ENCODE measurements at regions not wholly inside any gene's neighbourhood (a gene's known extent, or its start where the extent isn't known, plus 50 kb on each side); places are given as distances from the start of the nearest gene placed in this dataset.
"Not testable (repeated sequence)": the region's sequence is repeated elsewhere in the genome, so short reads cannot be mapped to it uniquely, and the experiment has no call there.

DNA sequence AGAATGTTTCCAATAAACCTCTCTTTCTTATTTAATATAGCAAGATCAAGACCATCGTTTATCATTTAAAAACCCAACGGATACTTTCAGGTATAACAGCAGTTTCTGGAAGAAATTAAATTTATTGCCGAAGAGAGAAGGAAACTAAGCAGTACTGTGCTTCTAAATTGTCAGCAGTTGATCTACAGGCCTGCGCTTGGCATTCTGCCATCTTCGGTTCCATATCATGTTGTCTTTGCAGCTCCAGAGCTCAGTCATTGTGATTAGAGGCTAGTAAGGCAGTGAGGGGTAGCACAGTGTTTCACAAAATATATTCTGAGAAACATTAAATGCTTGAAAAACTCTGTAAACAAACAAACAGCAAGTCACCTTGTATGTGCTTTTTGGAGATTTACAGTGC, 301.3 kb downstream of the REEP3 start:
- WGBS, 10 experiments = 5 to 100% (median 69%) methylated on average over 1 to 5 of the region's 5 CpGs
- no peak for ATAC-seq (replicated peaks in 6 of 8)
- peaks cover 0 to 3% of the 10 kb centered on the region in 2 donors for H3K4me1 ChIP-seq (replicated peaks in 1 of 2)
- no peak overlapping the region for H3K4me3 ChIP-seq
- H3K27ac ChIP-seq = no peak overlapping the region
- in situ Hi-C loops (cut with MboI; ENCODE audit: low pct_unique_long_range_greater_than_20kb in 2 of 9, low sequenced_read_pairs in 9 of 9, unreplicated experiment in 9 of 9) = no loop called here

DNA sequence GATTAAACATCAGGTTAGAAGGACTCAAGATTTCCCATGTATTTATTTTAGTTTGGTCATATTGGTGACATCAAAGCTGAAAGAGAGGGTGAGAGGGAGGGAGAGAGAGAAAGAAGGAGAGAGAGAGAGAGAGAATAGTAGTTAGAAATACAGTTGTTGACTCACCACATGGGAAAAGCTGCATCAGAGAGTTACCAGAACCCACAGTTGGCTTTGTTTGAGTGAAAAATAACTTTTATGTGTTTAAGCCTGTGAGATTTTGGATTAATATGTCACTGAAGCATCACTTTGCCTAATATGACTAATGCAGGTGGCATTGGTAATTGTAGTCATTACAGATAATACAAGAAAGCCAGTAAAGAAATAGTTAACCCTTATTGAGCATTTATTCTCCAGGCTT, 303.9 kb downstream of the REEP3 start:
- Histone ChIP-seq H3K4me3 (no peak overlapping the region), H3K4me1 (replicated peaks in 1 of 2) (no peaks in the 10 kb centered on the region), H3K27ac (no peak overlapping the region)
- no peak for ATAC-seq (replicated peaks in 6 of 8)
- in situ Hi-C loops (cut with MboI; ENCODE audit: low pct_unique_long_range_greater_than_20kb in 2 of 9, low sequenced_read_pairs in 9 of 9, unreplicated experiment in 9 of 9) = no loop called here

DNA sequence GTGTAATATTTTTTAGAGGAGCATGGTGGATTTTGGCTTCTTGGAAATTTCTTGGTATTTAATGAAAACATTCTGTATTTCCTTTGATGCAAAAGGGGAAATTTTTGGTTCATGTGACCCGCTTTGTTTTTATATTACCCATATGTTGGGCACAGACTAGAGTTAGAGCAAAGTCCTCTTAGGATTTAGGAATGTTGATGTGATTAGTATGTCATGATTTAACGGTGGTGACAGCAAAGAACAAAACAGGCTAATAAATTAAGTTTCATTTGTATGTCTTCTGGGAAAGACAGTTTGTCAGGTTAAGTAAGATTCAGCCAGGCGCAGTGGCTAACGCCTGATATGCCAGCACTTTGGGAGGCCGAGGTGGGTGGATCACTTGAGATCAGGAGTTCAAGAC, 304.6 kb downstream of the REEP3 start:
- WGBS, 10 experiments = 0 to 100% (median 88%) methylated on average over 2 to 5 of the region's 5 CpGs; no CpG with 5 or more reads in 2 of the 10 experiments
- no peak for ATAC-seq (replicated peaks in 6 of 8)
- in situ Hi-C loops (cut with MboI; ENCODE audit: low pct_unique_long_range_greater_than_20kb in 2 of 9, low sequenced_read_pairs in 9 of 9, unreplicated experiment in 9 of 9) = no loop called here
- H3K4me1 ChIP-seq (replicated peaks in 1 of 2) = no peaks in the 10 kb centered on the region
- H3K4me3 ChIP-seq = no peak overlapping the region
- no peak overlapping the region for H3K27ac ChIP-seq

DNA sequence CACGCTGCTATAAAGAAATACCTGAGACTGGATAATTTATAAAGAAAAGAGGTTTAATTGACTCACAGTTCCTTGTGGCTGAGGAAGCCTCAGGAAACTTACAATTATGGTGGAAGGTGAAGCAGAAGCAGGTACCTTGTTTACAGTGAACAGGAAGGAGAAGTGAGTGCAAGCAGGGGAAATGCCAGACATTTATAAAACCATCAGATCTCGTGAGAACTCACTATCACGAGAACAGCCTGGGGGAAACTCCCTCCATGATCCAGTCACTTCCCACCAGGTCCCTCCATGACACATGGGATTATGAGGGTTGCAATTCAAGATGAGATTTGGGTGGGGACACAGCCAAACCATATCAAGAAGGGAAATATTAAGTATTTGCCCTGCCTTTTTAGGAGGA, 305.8 kb downstream of the REEP3 start:
- 14 to 100% (median 76%) methylated on average over 1 to 3 of the region's 3 CpGs; no CpG with 5 or more reads in 2 of the 10 experiments for WGBS, 10 experiments
- ATAC-seq (replicated peaks in 6 of 8); H3K27ac ChIP-seq; H3K4me3 ChIP-seq; H3K4me1 ChIP-seq (replicated peaks in 1 of 2); in situ Hi-C loops (cut with MboI; ENCODE audit: low pct_unique_long_range_greater_than_20kb in 2 of 9, low sequenced_read_pairs in 9 of 9, unreplicated experiment in 9 of 9): not testable (repeated sequence)

DNA sequence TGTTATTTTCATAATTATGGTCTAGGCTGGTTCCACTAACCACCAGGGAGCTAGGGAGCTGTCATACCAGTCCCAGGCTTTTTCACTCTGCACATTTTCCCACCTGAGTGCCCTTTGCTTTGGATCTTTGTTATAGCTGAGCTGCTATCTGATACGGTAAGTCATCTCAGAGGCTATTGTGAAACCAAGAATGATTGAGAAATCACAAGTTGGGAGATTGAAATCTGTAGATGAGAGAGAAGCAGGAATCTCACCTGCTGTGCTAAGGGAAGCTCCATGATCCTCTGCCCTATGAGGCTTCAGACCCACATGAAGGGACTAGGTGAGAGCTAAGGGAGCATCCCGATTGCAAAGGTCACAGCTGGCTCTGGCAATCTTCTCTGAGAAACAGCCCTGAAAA, 307.8 kb downstream of the REEP3 start:
- Histone ChIP-seq H3K4me1 (replicated peaks in 1 of 2) (no peaks in the 10 kb centered on the region), H3K4me3 (no peak overlapping the region), H3K27ac (no peak overlapping the region)
- in situ Hi-C loops (cut with MboI; ENCODE audit: low pct_unique_long_range_greater_than_20kb in 2 of 9, low sequenced_read_pairs in 9 of 9, unreplicated experiment in 9 of 9) = no loop called here
- no peak for ATAC-seq (replicated peaks in 6 of 8)
- 43 to 100% (median 82%) methylated on average over 1 to 2 of the region's 2 CpGs; no CpG with 5 or more reads in 3 of the 10 experiments for WGBS, 10 experiments

DNA sequence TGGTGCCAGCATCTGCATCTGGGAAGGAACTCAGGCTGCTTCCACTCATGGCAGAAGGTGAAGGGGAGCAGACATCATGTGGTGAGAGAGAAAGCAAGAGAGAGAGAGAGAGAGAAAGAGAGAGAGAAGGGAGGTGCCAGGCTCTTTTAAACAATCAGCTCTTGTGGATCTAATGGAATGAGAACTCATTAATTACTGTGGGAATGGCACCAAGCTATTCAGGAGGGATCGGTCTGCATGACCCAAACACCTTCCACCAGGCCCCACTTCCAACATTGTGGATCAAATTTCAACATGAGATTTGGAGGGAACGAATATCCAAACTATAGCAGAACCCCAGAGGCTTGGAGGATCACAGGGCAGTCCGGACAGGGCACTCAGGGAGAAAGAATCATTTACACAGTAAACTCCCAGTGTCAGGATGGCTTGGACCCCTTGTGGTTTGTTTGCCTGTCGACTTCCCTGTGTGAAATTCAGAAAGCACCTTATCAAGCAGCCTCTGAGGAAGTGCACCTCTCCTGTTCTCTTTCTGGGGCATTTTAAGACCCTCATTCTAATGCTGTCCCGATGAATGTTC, 308.5 kb downstream of the REEP3 start:
- H3K27ac ChIP-seq = no peak overlapping the region
- no peak for ATAC-seq (replicated peaks in 6 of 8)

DNA sequence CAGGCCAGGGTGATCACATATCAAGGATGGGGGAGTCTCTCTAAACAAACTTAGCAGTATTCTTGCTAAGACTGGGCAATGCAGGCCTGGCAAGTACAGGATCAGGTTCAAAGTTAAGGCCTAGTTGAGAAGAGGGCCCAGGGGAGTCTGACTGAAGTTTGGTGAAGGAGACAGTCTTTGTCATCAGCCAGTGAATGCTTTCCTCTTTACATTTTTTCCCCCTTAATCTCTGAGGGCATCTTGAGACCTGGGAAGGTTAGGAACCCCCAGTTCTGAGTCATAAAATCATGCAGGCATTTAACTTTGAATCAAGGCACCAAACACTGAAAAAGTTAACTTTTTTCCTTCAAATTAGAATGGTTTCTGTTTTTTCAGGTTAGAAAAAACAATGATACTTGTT, 311.5 kb downstream of the REEP3 start:
- no peak for ATAC-seq (replicated peaks in 6 of 8)

More for the DNA sequence above, 308.5 kb downstream of the REEP3 start:
- in situ Hi-C loops (cut with MboI; ENCODE audit: low pct_unique_long_range_greater_than_20kb in 2 of 9, low sequenced_read_pairs in 9 of 9, unreplicated experiment in 9 of 9) = no loop called here
- no peaks in the 10 kb centered on the region for H3K4me1 ChIP-seq (replicated peaks in 1 of 2)
- WGBS, 10 experiments = 30 to 71% (median 41%) methylated on average over 1 to 5 of the region's 5 CpGs; no CpG with 5 or more reads in 2 of the 10 experiments
- H3K4me3 ChIP-seq = no peak overlapping the region

DNA sequence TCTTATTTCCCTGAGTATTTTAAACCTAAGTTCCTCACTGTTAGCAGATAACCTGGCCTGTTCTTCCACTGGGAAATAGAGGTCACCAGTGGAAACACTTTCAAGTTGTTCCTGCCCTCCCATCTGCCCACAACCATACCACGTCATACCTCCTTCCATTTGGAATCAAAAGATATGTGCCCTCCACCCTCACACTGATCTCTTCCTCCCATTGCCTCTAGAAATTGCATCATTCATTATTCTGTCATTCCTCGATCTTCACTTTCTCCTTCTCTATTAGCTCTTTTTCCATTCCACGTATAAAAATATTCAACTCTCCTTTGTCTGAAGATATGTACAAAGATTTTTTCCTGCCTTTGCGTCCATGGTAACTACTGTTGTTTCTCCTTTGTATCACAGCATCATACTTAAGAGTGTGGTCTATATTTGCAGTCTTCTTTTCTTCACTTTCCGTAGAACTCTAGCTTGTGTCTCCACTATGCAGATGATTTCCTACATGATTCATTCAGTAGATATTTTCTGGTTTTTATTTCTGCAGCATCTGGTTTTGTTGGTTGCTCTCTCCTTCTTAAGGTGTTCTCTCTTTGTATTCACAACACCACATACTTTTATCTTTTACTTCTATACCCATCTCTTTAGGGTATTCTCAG, 312.3 kb downstream of the REEP3 start:
- ATAC-seq (replicated peaks in 6 of 8) = peak in 2 of 8 experiments; percentile 66 to 92
- WGBS, 10 experiments = 31 to 92% (median 62%) methylated on average over 2 to 5 of the region's 5 CpGs
- Histone ChIP-seq H3K4me1 (replicated peaks in 1 of 2) (no peaks in the 10 kb centered on the region), H3K4me3 (no peak overlapping the region), H3K27ac (no peak overlapping the region)
- in situ Hi-C loops (cut with MboI; ENCODE audit: low pct_unique_long_range_greater_than_20kb in 2 of 9, low sequenced_read_pairs in 9 of 9, unreplicated experiment in 9 of 9) = no loop called here

More for the DNA sequence above, 311.5 kb downstream of the REEP3 start:
- in situ Hi-C loops (cut with MboI; ENCODE audit: low pct_unique_long_range_greater_than_20kb in 2 of 9, low sequenced_read_pairs in 9 of 9, unreplicated experiment in 9 of 9) = no loop called here
- Histone ChIP-seq H3K27ac (no peak overlapping the region), H3K4me3 (no peak overlapping the region), H3K4me1 (replicated peaks in 1 of 2) (no peaks in the 10 kb centered on the region)

DNA sequence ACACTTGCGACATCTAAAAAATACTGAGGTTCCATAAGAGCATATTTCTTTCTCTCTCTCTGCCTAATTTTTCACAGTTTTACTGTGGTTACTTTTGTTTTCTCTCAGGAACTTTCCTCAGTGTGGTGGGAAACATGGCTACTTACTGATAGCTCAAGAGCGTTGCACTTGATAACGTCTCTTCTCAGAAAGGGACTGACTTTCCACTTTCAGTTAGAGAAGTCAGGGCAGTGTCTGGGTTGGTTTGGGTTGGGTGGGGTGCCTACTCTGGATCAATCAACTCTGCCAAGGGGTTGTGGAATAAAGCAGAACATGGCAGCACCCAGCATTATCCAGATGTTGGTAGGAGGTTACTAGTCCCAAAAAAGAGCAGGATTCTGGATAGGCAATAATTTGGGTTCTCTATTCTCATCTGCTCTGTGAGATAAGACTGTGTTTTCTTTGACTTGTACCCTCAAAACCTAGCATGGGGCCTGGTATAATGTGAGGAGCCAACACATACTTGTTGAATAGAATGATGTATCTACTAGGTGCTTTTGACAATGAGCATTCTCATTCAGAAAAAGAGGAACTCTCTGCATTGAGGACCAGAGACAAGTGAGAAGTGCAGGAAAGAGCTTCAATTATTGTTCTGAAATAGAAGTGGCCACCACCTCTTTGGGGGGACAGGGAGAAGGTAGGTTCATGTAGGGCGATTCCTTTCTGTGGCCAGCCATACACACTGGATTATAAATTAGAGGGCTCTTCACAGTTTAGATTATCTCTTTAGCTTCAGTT, 315.7 kb downstream of the REEP3 start:
- in situ Hi-C loops (cut with MboI; ENCODE audit: low pct_unique_long_range_greater_than_20kb in 2 of 9, low sequenced_read_pairs in 9 of 9, unreplicated experiment in 9 of 9) = no loop called here
- Histone ChIP-seq H3K27ac (no peak overlapping the region), H3K4me1 (replicated peaks in 1 of 2) (no peaks in the 10 kb centered on the region), H3K4me3 (no peak overlapping the region)
- no peak for ATAC-seq (replicated peaks in 6 of 8)
- 33 to 100% (median 94%) methylated on average over 1 to 4 of the region's 4 CpGs; no CpG with 5 or more reads in 2 of the 10 experiments for WGBS, 10 experiments

DNA sequence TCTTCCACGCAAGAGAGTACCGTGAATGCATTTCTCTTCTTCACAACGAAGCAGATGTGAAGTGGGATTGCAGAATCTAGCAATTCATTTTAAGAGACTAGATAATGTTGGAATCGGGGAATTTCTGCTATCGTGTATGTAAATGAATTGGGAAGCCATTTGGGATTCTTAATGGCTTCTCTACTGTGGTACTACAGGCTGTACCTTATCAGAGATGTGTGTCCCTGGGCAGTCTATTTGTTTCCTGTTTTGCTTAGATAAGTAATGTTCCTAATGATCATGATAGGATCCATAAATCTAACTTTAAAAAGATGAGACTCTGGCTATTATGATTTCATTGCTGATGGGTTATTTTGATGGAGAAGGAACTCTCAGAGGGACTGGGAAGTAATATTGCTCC, 320.6 kb downstream of the REEP3 start:
- WGBS, 10 experiments = 20 to 100% (median 86%) methylated on average over 2 to 5 of the region's 5 CpGs; no CpG with 5 or more reads in 3 of the 10 experiments
- no peak overlapping the region for H3K4me3 ChIP-seq
- H3K4me1 ChIP-seq (replicated peaks in 1 of 2) = peaks cover 0 to 4% of the 10 kb centered on the region in 2 donors
- in situ Hi-C loops (cut with MboI; ENCODE audit: low pct_unique_long_range_greater_than_20kb in 2 of 9, low sequenced_read_pairs in 9 of 9, unreplicated experiment in 9 of 9) = no loop called here
- H3K27ac ChIP-seq = no peak overlapping the region
- ATAC-seq (replicated peaks in 6 of 8) = no peak

DNA sequence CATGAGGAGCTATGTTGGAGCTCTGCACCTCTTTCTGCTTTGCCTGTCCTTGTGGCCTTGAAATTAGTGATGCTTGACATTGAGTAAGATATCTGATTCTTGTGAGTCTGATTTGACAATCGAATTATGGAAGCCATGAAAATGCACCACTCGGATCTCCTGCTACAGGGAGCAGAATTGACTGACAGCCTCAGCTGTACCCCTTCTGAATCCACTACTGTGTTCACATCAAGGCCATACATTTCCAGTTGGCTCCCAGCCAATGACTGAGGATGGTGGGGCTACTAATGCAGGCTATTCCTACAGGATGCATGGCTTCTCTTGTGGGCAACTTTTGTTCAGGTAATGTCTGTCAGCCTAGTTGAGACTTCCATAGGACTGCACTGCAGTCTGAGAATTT, 321.9 kb downstream of the REEP3 start:
- H3K4me1 ChIP-seq (replicated peaks in 1 of 2) = peaks cover 0 to 4% of the 10 kb centered on the region in 2 donors
- in situ Hi-C loops (cut with MboI; ENCODE audit: low pct_unique_long_range_greater_than_20kb in 2 of 9, low sequenced_read_pairs in 9 of 9, unreplicated experiment in 9 of 9) = no loop called here
- no peak overlapping the region for H3K27ac ChIP-seq
- 19 to 100% (median 24%) methylated on average over 1 to 2 of the region's 2 CpGs; no CpG with 5 or more reads in 4 of the 10 experiments for WGBS, 10 experiments
- no peak overlapping the region for H3K4me3 ChIP-seq
- ATAC-seq (replicated peaks in 6 of 8) = no peak

DNA sequence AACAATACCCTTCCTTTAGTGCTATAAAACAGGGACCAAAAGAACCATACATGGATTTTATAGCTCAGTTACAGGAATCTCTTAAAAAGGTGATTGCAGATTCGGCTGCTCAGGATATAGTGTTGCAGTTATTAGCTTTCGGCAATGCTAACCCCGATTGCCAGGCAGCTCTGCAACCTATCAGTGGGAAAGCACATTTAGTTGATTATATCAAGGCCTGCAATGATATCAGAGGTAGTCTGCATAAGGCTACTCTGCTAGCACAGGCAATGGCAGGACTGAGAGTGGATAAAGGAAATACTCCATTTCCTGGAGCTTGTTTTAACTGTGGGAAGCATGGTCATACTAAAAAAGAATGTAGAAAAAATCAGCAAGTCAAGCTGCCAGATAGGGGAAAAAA, 327.7 kb downstream of the REEP3 start:
- H3K27ac ChIP-seq; H3K4me1 ChIP-seq (replicated peaks in 1 of 2); in situ Hi-C loops (cut with MboI; ENCODE audit: low pct_unique_long_range_greater_than_20kb in 2 of 9, low sequenced_read_pairs in 9 of 9, unreplicated experiment in 9 of 9); H3K4me3 ChIP-seq; ATAC-seq (replicated peaks in 6 of 8): not testable (repeated sequence)
- 11 to 100% (median 62%) methylated on average over 1 to 3 of the region's 3 CpGs; no CpG with 5 or more reads in 4 of the 10 experiments for WGBS, 10 experiments

DNA sequence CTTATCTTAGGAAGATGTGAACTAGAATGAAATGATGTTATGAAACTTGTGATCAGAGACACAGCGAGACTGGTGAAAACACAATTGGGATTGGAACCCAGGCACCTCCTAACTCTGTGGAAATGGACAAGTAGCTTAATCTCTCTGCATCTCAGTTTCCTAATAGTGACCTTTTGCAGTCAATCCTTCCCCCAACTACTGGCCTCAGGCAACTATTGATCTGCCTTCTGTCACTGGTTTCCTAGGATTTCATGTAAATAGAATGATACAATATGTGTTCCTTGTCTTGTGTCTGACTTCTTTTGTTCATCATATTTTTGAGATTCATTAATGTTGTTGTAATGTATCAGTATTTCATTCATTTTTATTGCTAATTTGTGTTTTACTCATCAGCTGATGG, 341.7 kb downstream of the REEP3 start:
- Histone ChIP-seq H3K4me1 (replicated peaks in 1 of 2) (peaks cover 3% of the 10 kb centered on the region in 2 donors), H3K4me3 (no peak overlapping the region), H3K27ac (no peak overlapping the region)
- in situ Hi-C loops (cut with MboI; ENCODE audit: low pct_unique_long_range_greater_than_20kb in 2 of 9, low sequenced_read_pairs in 9 of 9, unreplicated experiment in 9 of 9) = no loop called here
- ATAC-seq (replicated peaks in 6 of 8) = no peak
- WGBS, 10 experiments = 0 to 100% (median 100%) methylated on average over 1 of the region's 1 CpG; no CpG with 5 or more reads in 5 of the 10 experiments

Measured in motor neuron (in vitro differentiated cells).